T-helper 2 cell treated with Interferon-gamma antibody and Interleukin-4, amounts not matched to agents 5 μg/mL and 100 μg/mL, for 36 hours (primary cell): ENCODE measurements at regions not wholly inside any gene's neighbourhood (a gene's known extent, or its start where the extent isn't known, plus 50 kb on each side); places are given as distances from the start of the nearest gene placed in this dataset.

Source experiments
- DNase-seq: peaks from one replicate; pipeline ENCODE4 v3.0.0; 2021; ENCODE audit warnings: low spot score
- H3K27ac Mint-ChIP-seq: one replicate; pipeline ENCODE4 v1.8.0; 2021; ENCODE audit warnings: mild to moderate bottlenecking, mixed read lengths
- H3K27me3 Mint-ChIP-seq: one replicate; pipeline ENCODE4 v1.8.0; 2021; ENCODE audit warnings: low read depth, mixed read lengths
- H3K36me3 Mint-ChIP-seq: one replicate; pipeline ENCODE4 v1.8.0; 2021; ENCODE audit warnings: low read depth, mixed read lengths
- H3K4me1 Mint-ChIP-seq: one replicate; pipeline ENCODE4 v1.8.0; 2021; ENCODE audit warnings: low read depth, mixed read lengths
- H3K4me3 Mint-ChIP-seq: one replicate; pipeline ENCODE4 v1.8.0; 2022; ENCODE audit warnings: mild to moderate bottlenecking, moderate library complexity, mixed read lengths
- H3K9me3 Mint-ChIP-seq: one replicate; pipeline ENCODE4 v1.8.0; 2021; ENCODE audit warnings: mixed read lengths

- Mint-ChIP-seq H3K27ac (no peak overlapping the region), H3K4me1 (no peaks in the 10 kb centered on the region), H3K27me3 (no peaks in the 10 kb centered on the region), H3K36me3 (no peaks in the 10 kb centered on the region), H3K4me3 (no peak overlapping the region), H3K9me3 (no peaks in the 10 kb centered on the region)
- no peak for DNase-seq
Measured at GRCh38 chr6:56771189-56771588, 128.5 kb upstream of the DST start.

GRCh38 chr6:56770011-56770520 is 127.4 kb upstream of the DST start:
- H3K4me3 Mint-ChIP-seq = no peak overlapping the region
- no peaks in the 10 kb centered on the region for H3K27me3 Mint-ChIP-seq
- DNase-seq = no peak
- H3K27ac Mint-ChIP-seq = no peak overlapping the region
- H3K9me3 Mint-ChIP-seq = no peaks in the 10 kb centered on the region
- H3K36me3 Mint-ChIP-seq = no peaks in the 10 kb centered on the region
- H3K4me1 Mint-ChIP-seq = no peaks in the 10 kb centered on the region

GRCh38 chr6:56767892-56768531 is 125.3 kb upstream of the DST start:
- Mint-ChIP-seq H3K36me3 (no peaks in the 10 kb centered on the region), H3K4me3 (no peak overlapping the region), H3K9me3 (no peaks in the 10 kb centered on the region), H3K27ac (no peak overlapping the region), H3K4me1 (no peaks in the 10 kb centered on the region), H3K27me3 (no peaks in the 10 kb centered on the region)
- no peak for DNase-seq

- Mint-ChIP-seq H3K27ac (no peak overlapping the region), H3K4me3 (no peak overlapping the region), H3K36me3 (no peaks in the 10 kb centered on the region), H3K9me3 (no peaks in the 10 kb centered on the region), H3K4me1 (no peaks in the 10 kb centered on the region), H3K27me3 (no peaks in the 10 kb centered on the region)
- no peak for DNase-seq
Measured at GRCh38 chr6:56767435-56767834, 124.7 kb upstream of the DST start.

- no peaks in the 10 kb centered on the region for H3K9me3 Mint-ChIP-seq
- no peak overlapping the region for H3K27ac Mint-ChIP-seq
- no peak overlapping the region for H3K4me3 Mint-ChIP-seq
- no peaks in the 10 kb centered on the region for H3K4me1 Mint-ChIP-seq
- no peaks in the 10 kb centered on the region for H3K27me3 Mint-ChIP-seq
- DNase-seq = no peak
- H3K36me3 Mint-ChIP-seq = no peaks in the 10 kb centered on the region
Measured at GRCh38 chr6:56766806-56767178, 124.1 kb upstream of the DST start.

- Mint-ChIP-seq H3K9me3 (no peaks in the 10 kb centered on the region), H3K4me1 (no peaks in the 10 kb centered on the region), H3K27me3 (no peaks in the 10 kb centered on the region), H3K4me3 (no peak overlapping the region), H3K27ac (no peak overlapping the region), H3K36me3 (no peaks in the 10 kb centered on the region)
- no peak for DNase-seq
Measured at GRCh38 chr6:56766139-56766805, 123.6 kb upstream of the DST start.

GRCh38 chr6:56765494-56765893 is 122.8 kb upstream of the DST start:
- no peak for DNase-seq
- Mint-ChIP-seq H3K4me3 (no peak overlapping the region), H3K4me1 (no peaks in the 10 kb centered on the region), H3K27me3 (no peaks in the 10 kb centered on the region), H3K36me3 (no peaks in the 10 kb centered on the region), H3K9me3 (no peaks in the 10 kb centered on the region), H3K27ac (no peak overlapping the region)

GRCh38 chr6:56764081-56764566 is 121.4 kb upstream of the DST start:
- Mint-ChIP-seq H3K36me3 (no peaks in the 10 kb centered on the region), H3K27me3 (no peaks in the 10 kb centered on the region)

GRCh38 chr6:56761651-56762050 is 119.0 kb upstream of the DST start:
- Mint-ChIP-seq H3K4me1 (no peaks in the 10 kb centered on the region), H3K27ac (no peak overlapping the region), H3K27me3 (no peaks in the 10 kb centered on the region), H3K4me3 (no peak overlapping the region), H3K36me3 (no peaks in the 10 kb centered on the region), H3K9me3 (no peaks in the 10 kb centered on the region)
- no peak for DNase-seq

More at GRCh38 chr6:56764081-56764566, 121.4 kb upstream of the DST start:
- H3K27ac Mint-ChIP-seq = no peak overlapping the region
- no peak for DNase-seq
- no peak overlapping the region for H3K4me3 Mint-ChIP-seq
- H3K4me1 Mint-ChIP-seq = no peaks in the 10 kb centered on the region
- H3K9me3 Mint-ChIP-seq = no peaks in the 10 kb centered on the region

GRCh38 chr6:56760842-56761241 is 118.2 kb upstream of the DST start:
- H3K27me3 Mint-ChIP-seq = no peaks in the 10 kb centered on the region
- no peak overlapping the region for H3K4me3 Mint-ChIP-seq
- DNase-seq = no peak
- H3K9me3 Mint-ChIP-seq = no peaks in the 10 kb centered on the region
- no peaks in the 10 kb centered on the region for H3K36me3 Mint-ChIP-seq
- no peaks in the 10 kb centered on the region for H3K4me1 Mint-ChIP-seq
- no peak overlapping the region for H3K27ac Mint-ChIP-seq

GRCh38 chr6:56759521-56759920 is 116.8 kb upstream of the DST start:
- H3K9me3 Mint-ChIP-seq = no peaks in the 10 kb centered on the region
- H3K4me1 Mint-ChIP-seq = no peaks in the 10 kb centered on the region
- H3K27me3 Mint-ChIP-seq = no peaks in the 10 kb centered on the region
- no peak for DNase-seq
- no peak overlapping the region for H3K4me3 Mint-ChIP-seq
- no peak overlapping the region for H3K27ac Mint-ChIP-seq
- H3K36me3 Mint-ChIP-seq = no peaks in the 10 kb centered on the region

GRCh38 chr6:56758553-56758952 is 115.9 kb upstream of the DST start:
- Mint-ChIP-seq H3K4me1 (no peaks in the 10 kb centered on the region), H3K36me3 (no peaks in the 10 kb centered on the region), H3K9me3 (no peaks in the 10 kb centered on the region), H3K27me3 (no peaks in the 10 kb centered on the region), H3K4me3 (no peak overlapping the region), H3K27ac (no peak overlapping the region)
- DNase-seq = no peak

- no peak overlapping the region for H3K4me3 Mint-ChIP-seq
- no peaks in the 10 kb centered on the region for H3K4me1 Mint-ChIP-seq
- H3K9me3 Mint-ChIP-seq = no peaks in the 10 kb centered on the region
- DNase-seq = no peak
- H3K27ac Mint-ChIP-seq = no peak overlapping the region
- no peaks in the 10 kb centered on the region for H3K27me3 Mint-ChIP-seq
- no peaks in the 10 kb centered on the region for H3K36me3 Mint-ChIP-seq
Measured at GRCh38 chr6:56758120-56758519, 115.4 kb upstream of the DST start.

- Mint-ChIP-seq H3K9me3 (no peaks in the 10 kb centered on the region), H3K27me3 (no peaks in the 10 kb centered on the region), H3K36me3 (no peaks in the 10 kb centered on the region), H3K4me1 (no peaks in the 10 kb centered on the region), H3K27ac (no peak overlapping the region), H3K4me3 (no peak overlapping the region)
- no peak for DNase-seq
Measured at GRCh38 chr6:56757588-56757984, 114.9 kb upstream of the DST start.
